NCI-H446 (cell line): ENCODE measurements at regions not wholly inside any gene's neighbourhood (a gene's known extent, or its start where the extent isn't known, plus 50 kb on each side); places are given as distances from the start of the nearest gene placed in this dataset.
"Not testable (repeated sequence)": the region's sequence is repeated elsewhere in the genome, so short reads cannot be mapped to it uniquely, and the experiment has no call there.

Source experiments
- DNase-seq, 2 experiments: peaks; one replicate each; lab custom pipeline; 2025; lab: John Stamatoyannopoulos, UW

DNA sequence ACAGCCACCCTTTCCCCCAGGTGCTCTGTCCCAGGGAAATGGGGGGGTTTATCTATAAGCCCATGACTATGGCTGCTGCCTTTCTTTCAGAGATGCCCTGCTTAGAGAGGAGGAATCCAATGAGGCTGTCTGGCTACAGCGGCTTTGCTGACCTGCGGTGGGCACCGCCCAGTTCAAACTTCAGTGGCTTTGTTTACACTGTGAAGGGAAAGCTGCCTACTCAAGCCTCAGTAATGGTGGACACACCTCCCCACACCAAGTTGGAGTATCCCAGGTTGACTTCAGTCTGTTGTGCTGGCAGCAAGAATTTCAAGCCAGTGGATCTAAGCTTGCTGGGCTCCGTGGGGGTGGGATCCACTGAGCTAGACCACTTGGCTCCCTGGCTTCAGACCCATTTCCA is 869.2 kb downstream of the SLC6A15 start:
- DNase-seq, result no peak

DNA sequence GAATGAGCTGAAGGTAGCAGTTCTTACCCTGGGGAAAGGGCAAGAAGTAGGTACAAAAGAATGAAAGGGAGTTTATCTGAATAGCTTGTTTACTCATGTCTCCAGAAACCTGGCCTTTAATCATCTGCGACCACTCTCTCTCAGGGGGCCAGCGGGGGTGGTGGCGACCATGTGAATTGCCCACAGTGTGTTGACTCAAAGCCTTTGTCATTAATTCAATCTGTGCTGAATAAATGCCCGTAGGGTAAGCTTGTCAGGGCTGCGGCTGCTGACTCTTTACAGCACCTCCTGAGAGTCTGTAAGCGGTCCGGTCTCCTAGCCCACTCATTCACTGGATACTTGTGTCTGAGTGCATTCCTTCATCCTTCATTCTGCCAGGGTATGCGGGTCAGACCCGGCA is 874.4 kb downstream of the SLC6A15 start:
- DNase-seq, result no peak

DNA sequence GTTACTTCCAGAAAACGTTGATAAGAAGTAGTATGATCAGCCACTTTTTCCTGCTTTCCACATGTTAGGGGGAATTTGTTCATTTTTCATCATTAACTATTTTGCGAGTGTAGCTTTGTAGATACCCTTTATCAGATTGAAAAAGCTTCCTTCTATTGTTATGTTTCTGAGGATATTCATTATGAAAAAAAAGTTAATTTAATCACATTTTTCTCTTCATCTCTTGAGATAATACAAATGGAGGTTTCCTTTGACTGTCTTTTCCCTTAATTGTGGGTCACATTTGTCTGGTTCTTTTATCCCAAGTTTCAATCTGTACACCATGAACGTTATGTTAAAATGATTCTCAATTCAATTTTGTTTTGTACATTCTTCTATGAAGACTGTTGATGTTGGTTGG is 875.7 kb downstream of the SLC6A15 start:
- no peak for DNase-seq

DNA sequence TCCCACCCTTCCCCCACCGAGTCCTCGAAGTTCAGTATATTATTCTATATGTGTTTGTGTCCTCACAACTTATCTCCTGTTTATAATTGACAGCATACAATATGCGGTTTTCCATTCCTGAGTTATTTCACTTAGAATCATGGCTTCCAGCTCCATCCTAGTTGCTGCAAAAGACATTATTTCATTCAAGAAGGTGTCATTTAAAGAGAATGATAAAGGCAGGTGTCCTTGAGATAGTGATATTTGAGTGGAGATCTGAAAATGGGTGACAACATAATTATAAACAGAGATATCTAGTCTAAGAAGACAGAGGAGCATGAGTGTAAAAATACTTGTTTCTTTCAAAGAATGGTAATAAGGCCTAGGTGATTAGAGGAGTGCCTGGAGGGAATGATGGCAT is 876.8 kb downstream of the SLC6A15 start:
- no peak for DNase-seq

DNA sequence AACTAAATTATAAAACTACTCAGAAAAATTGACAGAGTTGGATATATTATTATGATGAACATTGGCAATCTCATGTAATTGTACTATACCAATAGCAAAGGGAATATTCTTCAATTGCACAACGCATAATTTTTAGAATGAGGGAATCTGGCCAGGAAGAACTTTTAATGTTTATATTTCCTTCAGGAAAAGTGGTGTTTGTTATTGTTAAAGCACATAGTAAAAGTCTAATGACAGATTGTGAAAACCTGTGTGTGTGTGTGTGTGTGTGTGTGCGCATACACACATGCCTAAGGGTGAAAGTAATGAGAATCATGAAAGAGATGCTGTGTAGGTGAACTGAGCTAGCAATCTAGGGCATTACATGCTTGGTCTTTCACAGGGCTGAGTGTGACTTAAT is 877.7 kb downstream of the SLC6A15 start:
- DNase-seq, result no peak

DNA sequence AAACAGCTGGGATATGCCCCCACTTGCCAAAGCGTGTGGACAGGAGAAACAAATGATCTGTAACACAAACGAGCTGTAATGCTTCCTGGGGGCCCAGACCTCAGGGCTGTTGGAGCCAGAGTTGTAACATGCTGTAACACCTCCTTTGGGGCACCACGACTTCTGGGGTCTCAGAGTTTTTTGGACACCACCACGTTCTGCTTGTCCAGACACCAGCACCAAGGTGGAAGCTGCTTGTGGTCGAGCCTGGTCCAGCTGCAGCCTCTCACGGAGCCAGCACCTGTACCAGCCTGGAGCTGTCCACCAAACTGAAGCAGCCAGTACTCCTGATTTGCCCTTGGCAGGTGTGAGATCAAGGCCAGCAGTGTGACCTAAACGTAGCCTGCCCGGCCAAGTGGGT is 879.4 kb downstream of the SLC6A15 start:
- no peak for DNase-seq

DNA sequence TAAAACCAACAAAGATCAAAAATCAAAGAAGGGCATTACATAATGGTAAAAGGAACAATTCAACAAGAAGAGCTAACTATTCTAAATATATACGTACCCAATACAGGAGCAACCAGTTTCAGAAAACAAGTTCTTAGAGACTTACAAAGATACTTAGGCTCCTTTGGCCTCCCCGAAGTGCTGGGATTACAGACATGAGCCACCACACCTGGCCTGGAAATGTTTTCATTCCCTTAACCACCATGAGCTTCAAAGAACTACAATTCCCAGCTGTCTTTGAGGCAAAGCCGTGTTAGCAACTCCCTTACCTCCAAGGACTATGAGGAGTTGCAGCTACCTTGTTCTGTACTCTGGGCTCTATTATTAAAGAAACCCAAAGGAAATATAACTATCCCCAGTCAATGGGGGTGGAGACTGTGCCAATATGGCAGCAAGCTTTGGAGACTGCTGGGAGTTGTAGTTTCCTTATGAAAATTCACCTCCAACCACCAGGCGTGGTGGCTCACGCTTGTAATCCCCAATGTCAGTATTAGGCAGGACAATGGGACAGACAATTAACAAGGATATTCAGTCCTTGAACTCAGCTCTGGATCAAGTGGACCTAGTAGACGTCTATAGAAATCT is 893.9 kb downstream of the SLC6A15 start:
- DNase-seq, result not testable (repeated sequence)

DNA sequence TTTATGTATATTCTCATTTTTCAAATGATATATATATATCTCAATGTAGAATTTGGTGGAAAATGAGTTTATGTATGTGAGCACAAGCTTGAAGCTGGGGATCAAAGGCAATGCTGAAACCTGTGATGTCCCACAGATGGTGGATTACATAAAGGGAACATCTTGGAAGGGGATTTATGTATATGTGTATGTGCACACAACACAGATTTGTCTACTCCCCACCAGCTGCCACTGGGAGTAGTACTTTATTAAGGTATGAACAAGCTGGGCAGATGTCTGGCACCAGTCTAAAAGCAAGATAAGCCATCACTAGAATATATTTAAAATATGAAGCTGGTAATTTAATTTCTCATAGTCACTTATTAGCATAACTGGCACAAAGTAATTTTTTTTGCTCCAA is 895.6 kb downstream of the SLC6A15 start:
- no peak for DNase-seq

DNA sequence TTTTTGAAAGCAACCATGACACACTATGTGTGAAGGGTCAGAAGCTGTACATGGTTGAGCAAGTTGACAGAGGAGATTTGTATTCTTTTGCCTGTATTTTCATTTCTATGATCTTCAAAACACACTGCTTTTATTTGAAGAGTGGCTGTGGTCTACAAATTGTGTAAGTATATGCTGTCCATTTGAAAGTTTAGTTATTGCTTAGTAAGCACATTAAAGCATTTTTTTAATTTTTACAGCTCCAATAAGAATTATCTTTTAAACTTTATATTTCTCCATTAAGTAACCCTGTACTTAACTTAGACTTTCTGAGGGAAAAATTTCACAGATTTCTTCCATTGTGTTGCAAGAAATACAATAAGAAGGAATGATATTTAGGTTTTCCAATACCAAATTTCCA is 915.2 kb downstream of the SLC6A15 start:
- no peak for DNase-seq

DNA sequence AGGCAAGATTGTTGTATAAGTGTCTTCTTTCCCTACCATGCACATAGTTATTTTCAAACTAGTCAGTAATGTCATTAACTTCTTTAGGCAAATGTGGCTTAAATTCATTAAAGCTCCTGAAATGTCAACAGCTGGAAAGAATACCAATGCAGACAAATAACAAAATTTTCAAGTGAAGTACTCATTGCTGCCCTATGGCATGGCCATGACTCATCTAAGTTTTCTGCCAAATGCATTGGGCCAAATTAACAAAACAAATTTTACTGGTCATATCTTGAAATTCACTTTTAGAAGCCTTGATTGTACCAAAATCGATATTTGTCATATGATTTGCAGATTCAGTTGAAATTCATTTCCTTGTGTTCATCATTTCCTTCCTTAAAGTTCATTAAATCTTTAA is 915.9 kb downstream of the SLC6A15 start:
- no peak for DNase-seq

DNA sequence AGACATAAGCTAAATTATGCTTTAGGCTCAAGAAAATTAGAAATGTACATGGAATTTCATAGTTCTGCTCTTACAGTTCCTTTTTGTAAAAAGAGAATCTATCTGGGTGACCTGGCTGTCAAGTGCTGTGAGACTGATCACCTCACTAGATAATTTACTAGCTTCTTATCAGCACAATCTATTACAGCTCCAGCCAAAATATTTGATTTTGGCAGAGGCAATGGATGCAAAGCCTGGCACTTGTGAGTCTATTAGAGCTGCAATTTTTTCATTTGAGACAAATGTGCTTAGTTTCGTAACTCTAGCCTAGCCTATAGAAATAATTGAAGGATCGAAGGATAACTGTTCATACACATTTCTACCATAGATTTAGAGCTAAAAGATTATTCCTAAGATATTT is 927.5 kb downstream of the SLC6A15 start:
- peak in 1 of 2 experiments; percentile 12 for DNase-seq

DNA sequence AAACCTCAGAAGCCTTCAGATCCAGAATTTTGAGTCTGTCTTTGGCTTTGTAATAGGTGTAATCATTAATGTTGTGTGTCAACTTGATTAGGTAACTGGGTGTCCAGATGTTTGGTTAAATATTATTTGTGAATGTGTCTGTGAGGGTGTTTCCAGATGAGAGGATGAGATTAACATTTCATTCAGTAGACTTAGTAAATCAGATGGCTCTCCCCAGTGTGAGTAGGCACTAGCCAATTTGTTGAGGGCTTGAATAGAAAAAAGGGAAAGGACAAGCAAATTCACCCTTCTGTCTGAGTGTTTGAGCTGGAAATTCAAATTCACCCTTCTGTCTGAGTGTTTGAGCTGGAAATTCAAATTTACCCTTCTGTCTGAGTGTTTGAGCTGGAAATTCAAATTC is 932.2 kb downstream of the SLC6A15 start:
- DNase-seq, result no peak

DNA sequence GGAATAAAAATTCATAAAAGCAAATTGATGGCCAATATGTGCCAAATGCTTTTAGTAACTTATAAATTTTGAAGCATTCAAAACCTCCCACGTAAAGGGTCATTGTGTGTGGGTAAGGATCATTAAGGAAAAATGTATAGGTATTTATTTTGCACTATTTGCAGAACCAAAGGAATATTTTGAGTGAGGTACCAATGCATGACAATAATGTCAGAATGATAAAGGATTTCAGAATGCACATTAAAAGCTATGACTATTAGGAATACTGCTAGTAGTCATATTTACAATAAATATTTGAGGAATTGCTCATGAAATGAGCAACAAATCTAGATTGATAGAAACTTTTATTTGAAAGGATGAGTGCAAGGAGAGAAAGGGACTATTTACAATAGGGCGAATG is 932.8 kb downstream of the SLC6A15 start:
- no peak for DNase-seq

DNA sequence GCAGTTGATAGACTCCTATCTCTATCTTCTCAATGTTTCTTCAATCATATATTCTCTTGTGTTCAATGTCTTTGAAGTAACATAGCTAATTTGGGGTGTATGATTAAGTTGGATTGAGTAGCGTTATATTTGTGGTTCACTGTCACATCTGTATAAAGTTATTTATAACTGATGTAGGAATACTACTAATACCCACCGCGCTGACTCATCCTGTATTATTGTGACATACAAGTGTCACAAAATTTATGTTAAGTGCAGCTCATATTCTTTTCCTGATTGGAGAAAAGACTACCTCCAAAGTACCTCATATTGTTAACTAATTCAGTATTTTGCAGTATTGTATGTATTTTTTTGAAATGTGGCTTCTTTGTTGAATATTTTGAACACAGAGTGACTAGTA is 940.8 kb downstream of the SLC6A15 start:
- no peak for DNase-seq

DNA sequence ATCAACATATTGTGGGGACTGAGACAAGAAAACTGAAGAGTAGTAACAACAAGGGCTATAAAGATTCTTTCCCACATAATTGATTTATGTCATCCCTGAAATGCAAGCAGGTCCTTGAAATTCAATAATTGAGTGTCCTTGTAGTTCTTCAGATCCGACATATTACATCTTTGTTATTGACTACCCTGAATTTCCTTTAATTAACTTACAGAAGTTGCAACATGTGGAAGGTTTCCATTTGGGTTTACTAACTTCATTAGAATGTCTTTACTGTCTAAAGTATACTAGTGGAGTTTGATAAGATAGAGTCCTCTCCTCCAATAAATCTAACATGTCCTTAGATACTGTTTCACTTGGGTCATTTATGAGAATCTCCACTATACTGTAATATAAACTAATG is 951.8 kb downstream of the SLC6A15 start:
- no peak for DNase-seq

DNA sequence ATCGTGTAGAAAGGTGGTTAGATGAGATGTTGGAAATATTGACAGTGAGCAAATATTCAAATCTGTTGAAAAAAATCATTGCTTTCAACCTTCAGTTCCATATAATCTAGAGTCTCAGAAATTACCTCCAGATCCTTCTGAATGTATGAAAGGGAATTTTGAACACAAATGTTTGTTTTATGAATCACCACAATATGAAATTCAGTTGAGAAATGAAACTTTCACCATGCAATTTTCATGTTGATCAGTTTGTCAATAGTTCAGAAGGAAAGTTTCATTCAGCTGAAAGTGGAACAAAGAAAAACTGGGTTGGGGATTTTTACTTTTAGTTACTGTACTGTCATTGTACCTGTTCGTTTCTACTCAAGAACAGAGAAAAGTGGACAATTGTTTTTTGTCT is 953.6 kb downstream of the SLC6A15 start:
- DNase-seq, result no peak

DNA sequence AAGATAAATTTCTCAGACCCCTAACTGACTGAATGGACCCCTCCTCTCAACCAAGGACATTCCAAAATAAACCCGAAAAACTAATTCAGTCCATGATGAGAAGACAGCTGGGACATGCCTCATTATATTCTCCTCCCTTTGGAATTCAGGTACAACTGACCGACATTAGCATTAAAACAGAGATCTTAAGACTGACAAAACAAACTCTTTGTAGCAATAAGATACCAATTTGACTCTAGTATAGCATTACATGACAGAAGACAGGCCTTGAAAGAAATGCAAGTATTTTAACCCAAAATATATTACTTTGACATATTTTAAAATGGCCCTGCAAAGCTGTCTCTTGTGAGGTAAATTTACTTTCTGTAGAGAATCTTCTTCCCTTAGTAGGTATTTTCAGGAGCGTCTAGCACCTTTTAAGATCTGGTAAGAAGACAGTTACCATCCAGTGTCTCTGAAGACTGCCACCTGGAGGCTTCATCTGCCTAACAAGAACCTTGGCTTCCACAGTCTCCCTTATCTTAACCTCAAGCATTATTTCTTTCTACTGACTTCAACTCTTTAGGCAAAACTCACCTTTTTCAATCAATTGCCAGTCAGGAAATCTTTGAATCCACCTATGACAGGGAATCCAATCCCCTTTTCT is 957.5 kb downstream of the SLC6A15 start:
- no peak for DNase-seq

DNA sequence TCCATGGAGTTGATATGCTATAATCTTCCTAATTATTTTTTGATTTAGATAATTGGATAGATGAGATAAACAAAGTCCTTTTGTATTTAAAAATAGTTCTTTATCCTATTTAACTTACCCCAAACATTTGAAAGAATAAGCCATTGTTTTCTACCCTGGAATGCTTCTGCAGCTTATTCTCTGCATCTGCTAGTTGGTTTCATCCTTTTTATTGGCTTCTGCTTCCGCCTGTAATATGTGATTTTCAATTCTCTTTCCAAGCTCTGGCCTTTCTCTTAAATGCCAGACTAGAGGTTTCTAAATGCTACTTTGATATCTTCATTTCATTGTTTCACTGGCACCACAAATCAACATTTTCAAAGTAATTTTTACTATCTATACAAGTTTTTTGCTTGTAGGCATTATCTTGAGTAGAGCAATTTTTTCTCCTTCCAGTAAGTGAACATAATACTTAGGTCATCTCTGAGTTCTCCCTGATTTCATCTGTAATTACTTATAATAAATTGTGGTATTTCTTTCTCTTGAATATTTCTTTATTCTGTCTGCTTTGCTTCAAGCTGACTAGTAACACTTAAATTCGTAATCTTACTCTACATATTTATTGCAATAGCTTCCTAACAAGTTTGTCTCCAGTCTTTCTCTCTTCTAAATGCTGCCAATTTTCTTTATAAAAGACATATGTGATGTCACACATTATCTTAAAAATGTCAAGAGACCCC is 958.4 kb downstream of the SLC6A15 start:
- DNase-seq, result no peak

DNA sequence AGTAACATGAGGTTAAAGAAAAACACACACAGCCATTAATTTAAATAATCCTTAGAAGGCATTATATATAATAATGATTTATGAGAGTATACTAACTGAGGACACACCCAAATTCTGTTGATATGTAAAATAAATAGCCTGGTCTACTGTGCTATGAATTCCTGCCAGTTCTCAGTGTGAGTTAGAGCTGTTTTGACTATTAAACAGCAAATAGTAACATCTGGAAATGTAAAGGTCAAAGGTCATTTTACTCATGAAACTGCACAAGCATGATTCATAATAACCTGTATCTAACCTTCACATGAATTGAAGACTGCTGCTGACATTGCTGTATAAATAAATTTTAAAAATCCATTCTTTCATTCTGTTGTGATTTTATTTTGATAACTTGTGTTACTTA is 966.7 kb downstream of the SLC6A15 start:
- no peak for DNase-seq

DNA sequence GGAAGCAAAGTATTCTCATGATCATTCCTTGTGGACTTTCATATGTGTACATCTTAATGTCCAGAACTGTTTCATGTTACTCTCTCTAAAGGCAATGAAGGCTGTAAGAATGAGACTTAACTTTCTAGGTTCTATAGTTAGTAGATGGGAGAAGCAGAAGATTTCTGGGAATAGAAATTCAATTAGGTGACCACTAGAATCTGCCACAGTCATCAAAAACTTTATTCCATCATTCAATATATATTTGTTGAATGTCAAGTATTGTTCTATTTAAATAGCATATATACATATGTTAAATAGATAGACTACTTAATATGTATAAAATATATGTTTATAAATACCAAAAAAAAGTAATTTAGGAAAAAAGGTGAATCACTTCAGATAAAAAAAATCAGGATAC is 972.9 kb downstream of the SLC6A15 start:
- no peak for DNase-seq

DNA sequence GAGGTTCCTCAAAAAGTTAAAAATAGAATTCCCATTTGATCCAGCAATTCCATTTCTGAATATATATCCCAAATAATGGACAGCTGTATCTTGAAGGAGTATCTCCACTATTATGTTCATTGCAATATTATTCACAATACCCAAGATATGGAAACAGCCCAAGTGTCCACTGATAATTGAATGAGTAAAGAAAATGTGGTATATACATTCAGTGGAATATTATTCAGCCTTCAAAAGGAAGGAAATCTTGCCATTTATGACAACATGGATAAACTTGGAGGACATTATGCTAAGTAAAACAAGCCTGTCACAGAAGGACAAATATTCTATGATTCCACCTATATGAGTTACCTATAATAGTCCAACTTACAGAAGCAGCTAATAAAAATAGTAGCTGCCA is 979.0 kb downstream of the SLC6A15 start:
- no peak for DNase-seq

DNA sequence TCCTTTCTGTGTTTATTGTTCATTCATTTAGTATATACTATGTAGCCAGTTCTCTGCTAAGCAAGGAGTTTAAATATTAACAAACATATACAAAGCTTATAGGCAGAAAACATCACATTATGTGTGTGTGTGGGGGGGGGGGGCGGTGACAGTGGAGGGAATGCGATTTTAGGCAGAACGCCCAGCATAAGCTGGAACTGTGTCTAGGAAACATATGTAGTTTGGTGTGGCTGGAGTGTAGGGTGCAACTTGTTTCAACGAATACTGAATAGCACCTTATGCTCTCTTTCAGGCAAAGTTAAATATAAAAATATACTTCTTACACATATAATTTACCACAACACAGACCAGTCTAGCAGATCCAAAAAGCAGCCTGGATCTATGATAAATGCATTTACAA is 980.6 kb downstream of the SLC6A15 start:
- peak; percentile 31 to 64 for DNase-seq

DNA sequence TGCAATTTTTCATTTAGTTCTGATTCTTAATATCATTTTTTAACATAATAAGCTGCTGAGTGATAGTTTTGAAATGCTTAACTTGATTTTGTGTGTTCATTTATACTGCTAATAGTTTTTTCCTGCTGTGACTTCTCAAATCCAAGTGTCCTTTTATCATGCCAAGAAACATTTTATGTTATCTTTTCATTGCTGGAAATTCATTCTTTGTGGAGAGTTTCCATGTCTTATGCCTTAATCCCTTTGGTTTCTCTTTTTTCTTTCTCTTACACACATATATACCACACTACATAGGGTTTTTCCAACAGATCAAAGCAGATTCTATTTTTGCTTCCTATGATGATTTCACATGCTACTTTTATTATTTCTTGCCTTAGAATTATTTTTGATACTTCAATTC is 981.1 kb downstream of the SLC6A15 start:
- no peak for DNase-seq

DNA sequence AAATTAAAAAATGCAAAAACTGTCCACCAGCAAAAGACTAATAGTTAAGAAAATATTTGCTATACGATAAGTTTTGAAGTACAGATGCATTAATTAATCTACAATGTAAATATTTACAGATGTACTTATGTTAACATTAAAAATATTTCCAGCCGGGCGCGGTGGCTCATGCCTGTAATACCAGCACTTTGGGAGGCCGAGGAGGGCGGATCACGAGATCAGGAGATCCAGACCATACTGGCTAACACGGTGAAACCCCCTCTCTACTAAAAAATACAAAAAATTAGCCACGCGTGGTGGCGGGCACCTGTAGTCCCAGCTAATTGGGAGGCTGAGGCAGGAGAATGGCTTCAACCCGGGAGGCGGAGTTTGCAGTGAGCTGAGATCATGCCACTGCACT is 982.8 kb downstream of the SLC6A15 start:
- not testable (repeated sequence) for DNase-seq
